ENCODE measurements at regions not wholly inside any gene's neighbourhood (a gene's known extent, or its start where the extent isn't known, plus 50 kb on each side); places are given as distances from the start of the nearest gene placed in this dataset.

- Mint-ChIP-seq H3K4me1 (no peaks in the 10 kb centered on the region), H3K27ac (no peak overlapping the region), H3K4me3 (no peak overlapping the region), H3K27me3 (ENCODE audit: insufficient read depth) (no peaks in the 10 kb centered on the region), H3K36me3 (ENCODE audit: low read depth) (no peaks in the 10 kb centered on the region), H3K9me3 (peaks cover 6% of the 10 kb centered on the region)
- no peak for TF ChIP-seq CTCF (conservative IDR thresholded peaks at IDR 0.05)
- DNase-seq = no peak
- Histone ChIP-seq H3K27me3 (ENCODE audit: control insufficient read depth, insufficient read depth, low read length, poor library complexity, severe bottlenecking) (no peaks in the 10 kb centered on the region), H3K9me3 (ENCODE audit: control insufficient read depth, low read length) (no peaks in the 10 kb centered on the region), H3K36me3 (ENCODE audit: control insufficient read depth, insufficient read depth, low read length) (no peaks in the 10 kb centered on the region), H3K4me3 (ENCODE audit: low read length) (no peak overlapping the region), H3K4me1 (ENCODE audit: control insufficient read depth, insufficient read depth, low read length) (no peaks in the 10 kb centered on the region), H3K9ac (ENCODE audit: extremely low read depth, low read length, poor library complexity, severe bottlenecking) (no peak overlapping the region), H3K27ac (ENCODE audit: low read depth, low read length) (no peak overlapping the region)
- WGBS, 2 experiments (ENCODE audit: insufficient coverage in 1 of 2, insufficient read length in 1 of 2) = 89 to 91% methylated on average over 1 to 3 of the region's 3 CpGs
These were observed 208.2 kb upstream of the INHBA start for GRCh38 chr7:41910940-41911600.

DNA sequence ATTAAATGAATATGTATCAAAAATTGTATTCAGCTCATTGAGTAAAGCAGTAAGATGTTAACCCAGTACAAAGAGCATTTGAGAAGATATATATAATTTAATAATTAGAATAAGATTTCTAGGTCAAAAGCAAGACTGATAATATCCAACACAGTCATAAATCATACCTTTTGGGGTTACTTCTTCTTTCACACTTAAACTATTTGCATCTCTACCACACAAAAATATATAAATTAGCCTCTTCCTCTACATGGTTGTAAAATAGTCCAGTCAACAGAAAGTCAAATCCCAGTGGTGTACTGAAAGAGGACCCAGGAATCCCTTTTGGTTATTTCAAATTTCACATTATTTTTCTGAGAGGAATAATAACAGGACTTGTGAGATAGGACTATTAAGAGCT lies 204.6 kb upstream of the INHBA start:
- H3K4me1 Mint-ChIP-seq = no peaks in the 10 kb centered on the region
- no peaks in the 10 kb centered on the region for H3K27me3 ChIP-seq (ENCODE audit: control insufficient read depth, insufficient read depth, low read length, poor library complexity, severe bottlenecking)
- no peaks in the 10 kb centered on the region for H3K36me3 Mint-ChIP-seq (ENCODE audit: low read depth)
- TF ChIP-seq CTCF (conservative IDR thresholded peaks at IDR 0.05) = no peak
- H3K4me3 ChIP-seq (ENCODE audit: low read length) = no peak overlapping the region
- H3K9me3 Mint-ChIP-seq = peaks cover 20% of the 10 kb centered on the region
- peaks cover 12% of the 10 kb centered on the region for H3K9me3 ChIP-seq (ENCODE audit: control insufficient read depth, low read length)
- H3K27ac Mint-ChIP-seq = no peak overlapping the region
- H3K27ac ChIP-seq (ENCODE audit: low read depth, low read length) = no peak overlapping the region
- H3K27me3 Mint-ChIP-seq (ENCODE audit: insufficient read depth) = no peaks in the 10 kb centered on the region
- H3K36me3 ChIP-seq (ENCODE audit: control insufficient read depth, insufficient read depth, low read length) = no peaks in the 10 kb centered on the region
- no peak for DNase-seq
- no peak overlapping the region for H3K4me3 Mint-ChIP-seq
- H3K4me1 ChIP-seq (ENCODE audit: control insufficient read depth, insufficient read depth, low read length) = no peaks in the 10 kb centered on the region
- no peak overlapping the region for H3K9ac ChIP-seq (ENCODE audit: extremely low read depth, low read length, poor library complexity, severe bottlenecking)

DNA sequence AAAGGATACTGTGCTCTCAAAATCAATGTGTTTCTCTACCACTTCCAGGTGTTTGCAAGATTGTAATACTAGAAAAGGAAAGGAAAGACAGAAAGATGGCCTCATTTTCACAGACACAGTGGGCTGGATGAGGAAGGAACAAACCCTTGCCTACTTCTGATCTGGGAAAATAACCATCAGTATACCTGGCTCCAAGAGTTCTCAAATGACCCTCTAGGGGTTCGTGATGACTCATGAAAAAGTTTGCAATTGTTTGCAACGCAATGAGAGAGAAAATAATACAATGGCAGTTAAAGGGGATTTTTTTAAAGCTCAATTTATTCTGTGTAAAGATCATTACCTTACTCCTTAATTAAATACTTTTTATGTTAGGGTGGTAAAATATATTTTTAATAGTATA lies 197.6 kb upstream of the INHBA start:
- TF ChIP-seq CTCF (conservative IDR thresholded peaks at IDR 0.05) = peak; percentile 32

More for the DNA sequence above, 197.6 kb upstream of the INHBA start:
- Histone ChIP-seq H3K27me3 (ENCODE audit: control insufficient read depth, insufficient read depth, low read length, poor library complexity, severe bottlenecking) (no peaks in the 10 kb centered on the region), H3K4me3 (ENCODE audit: low read length) (no peak overlapping the region), H3K36me3 (ENCODE audit: control insufficient read depth, insufficient read depth, low read length) (no peaks in the 10 kb centered on the region), H3K9ac (ENCODE audit: extremely low read depth, low read length, poor library complexity, severe bottlenecking) (no peak overlapping the region), H3K4me1 (ENCODE audit: control insufficient read depth, insufficient read depth, low read length) (no peaks in the 10 kb centered on the region), H3K9me3 (ENCODE audit: control insufficient read depth, low read length) (peaks cover 12% of the 10 kb centered on the region), H3K27ac (ENCODE audit: low read depth, low read length) (no peak overlapping the region)
- H3K36me3 Mint-ChIP-seq (ENCODE audit: low read depth) = no peaks in the 10 kb centered on the region
- H3K4me3 Mint-ChIP-seq = no peak overlapping the region
- H3K9me3 Mint-ChIP-seq = peaks cover 14% of the 10 kb centered on the region
- H3K27me3 Mint-ChIP-seq (ENCODE audit: insufficient read depth) = no peaks in the 10 kb centered on the region
- no peak overlapping the region for H3K27ac Mint-ChIP-seq
- 61% methylated on average over 2 of the region's 2 CpGs; no CpG with 5 or more reads in 1 of the 2 experiments for WGBS, 2 experiments (ENCODE audit: insufficient coverage in 1 of 2, insufficient read length in 1 of 2)
- no peak for DNase-seq
- H3K4me1 Mint-ChIP-seq = peaks cover 8% of the 10 kb centered on the region

All from endodermal cell (in vitro differentiated cells).